RWPE1 (cell line): ENCODE measurements at regions not wholly inside any gene's neighbourhood (a gene's known extent, or its start where the extent isn't known, plus 50 kb on each side); places are given as distances from the start of the nearest gene placed in this dataset.
"Not testable (repeated sequence)": the region's sequence is repeated elsewhere in the genome, so short reads cannot be mapped to it uniquely, and the experiment has no call there.

Experiments
- CTCF ChIA-PET: fragments of 350-600 bp; sonication (Branson Sonifier 250); formaldehyde crosslinking; extraction: SDS; loops from one replicate; lab custom pipeline; 2021; lab: Yijun Ruan, JAX
- POLR2A ChIA-PET: fragments of 400-600 bp; formaldehyde crosslinking; extraction: SDS; loops from one replicate; lab custom pipeline; 2020; ENCODE audit warnings: antibody characterized with exemption; ENCODE audit not compliant: low non-redundant PET; lab: Yijun Ruan, JAX
- DNase-seq: peaks from one replicate; pipeline ENCODE4 v3.0.0; 2012; ENCODE audit warnings: low spot score
- H3K27ac ChIP-seq: fragments of 450-650 bp; 2 replicates; pipeline ENCODE4 v1.5.1; 2017
- TF ChIP-seq, protein P1 (sequence below): fragments of 450-650 bp; conservative IDR thresholded peaks from 2 replicates; pipeline ENCODE4 v1.5.1; 2017; ENCODE audit warnings: low read depth, mild to moderate bottlenecking

DNA sequence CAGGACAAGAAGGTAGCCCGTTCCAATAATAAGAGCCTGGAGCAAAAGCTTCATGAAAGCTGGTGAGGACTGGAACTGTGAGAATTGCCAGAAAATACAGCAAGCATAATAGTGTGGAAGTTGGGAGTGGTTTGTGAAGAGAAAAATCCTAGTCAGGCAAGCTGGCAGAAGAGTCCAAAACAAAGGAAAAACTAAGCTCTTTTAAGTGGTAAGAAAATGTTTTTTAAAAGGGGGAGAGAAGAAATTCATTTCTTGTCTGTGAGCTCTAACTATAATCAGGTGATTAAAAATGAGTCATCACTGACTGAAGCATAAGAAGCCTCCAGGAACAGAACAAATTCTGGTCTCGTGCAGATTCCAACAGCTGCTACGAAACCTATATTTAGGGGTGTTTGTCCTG, 102.6 kb downstream of the CAAP1 start:
- no peak overlapping the region for H3K27ac ChIP-seq
- CTCF ChIA-PET, result interaction anchor here (0.5 kb wide), 1 partner anchor 130 kb away, joined by 4 read pairs; no protein-coding TSS in a partner anchor
- TF ChIP-seq, protein P1, sequence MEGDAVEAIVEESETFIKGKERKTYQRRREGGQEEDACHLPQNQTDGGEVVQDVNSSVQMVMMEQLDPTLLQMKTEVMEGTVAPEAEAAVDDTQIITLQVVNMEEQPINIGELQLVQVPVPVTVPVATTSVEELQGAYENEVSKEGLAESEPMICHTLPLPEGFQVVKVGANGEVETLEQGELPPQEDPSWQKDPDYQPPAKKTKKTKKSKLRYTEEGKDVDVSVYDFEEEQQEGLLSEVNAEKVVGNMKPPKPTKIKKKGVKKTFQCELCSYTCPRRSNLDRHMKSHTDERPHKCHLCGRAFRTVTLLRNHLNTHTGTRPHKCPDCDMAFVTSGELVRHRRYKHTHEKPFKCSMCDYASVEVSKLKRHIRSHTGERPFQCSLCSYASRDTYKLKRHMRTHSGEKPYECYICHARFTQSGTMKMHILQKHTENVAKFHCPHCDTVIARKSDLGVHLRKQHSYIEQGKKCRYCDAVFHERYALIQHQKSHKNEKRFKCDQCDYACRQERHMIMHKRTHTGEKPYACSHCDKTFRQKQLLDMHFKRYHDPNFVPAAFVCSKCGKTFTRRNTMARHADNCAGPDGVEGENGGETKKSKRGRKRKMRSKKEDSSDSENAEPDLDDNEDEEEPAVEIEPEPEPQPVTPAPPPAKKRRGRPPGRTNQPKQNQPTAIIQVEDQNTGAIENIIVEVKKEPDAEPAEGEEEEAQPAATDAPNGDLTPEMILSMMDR, result no peak
- DNase-seq, result peak; percentile 55
- POLR2A ChIA-PET, result interaction anchor here (0.6 kb wide), 1 partner anchor 157 kb away, joined by 3 read pairs; no protein-coding TSS in a partner anchor

DNA sequence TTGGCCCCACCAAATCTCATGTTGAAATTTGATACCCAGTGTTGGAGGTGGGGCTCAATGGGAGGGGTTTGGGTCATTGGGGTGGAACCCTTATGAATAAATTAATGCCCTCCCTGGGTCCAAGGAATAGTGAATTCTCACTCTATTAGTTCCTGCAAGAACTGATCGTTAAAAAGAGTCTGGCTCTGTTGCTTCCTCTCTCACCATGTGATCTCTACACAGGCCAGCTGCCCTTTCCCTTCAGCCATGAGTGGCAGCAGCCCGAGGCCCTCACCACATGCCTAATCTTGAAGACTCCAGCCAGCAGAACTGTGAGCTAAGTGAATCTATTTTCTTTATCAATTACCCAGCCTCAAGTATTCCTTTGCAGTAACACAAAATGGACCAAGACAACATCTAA, 106.0 kb downstream of the CAAP1 start:
- POLR2A ChIA-PET, result no interaction called here
- TF ChIP-seq, protein P1, result no peak
- no peak overlapping the region for H3K27ac ChIP-seq
- DNase-seq, result no peak
- CTCF ChIA-PET, result no interaction called here

DNA sequence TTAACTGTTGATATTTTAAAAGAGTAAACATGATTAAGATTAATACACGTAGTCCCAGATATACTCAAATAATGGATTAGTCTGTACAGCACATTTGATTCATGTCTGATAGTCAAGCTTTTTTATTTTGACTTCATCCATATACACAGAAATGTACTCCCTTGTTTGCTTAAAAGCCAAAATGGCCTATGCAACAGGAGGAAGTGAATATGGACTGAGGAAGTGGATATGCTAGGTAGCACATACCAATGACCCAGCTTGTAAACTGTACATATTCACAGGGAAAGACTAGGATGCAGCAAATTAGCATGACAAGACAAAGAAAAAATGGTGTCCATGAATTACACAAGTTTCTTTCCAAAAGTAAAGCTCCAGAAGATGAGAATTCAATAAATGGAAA, 109.7 kb downstream of the CAAP1 start:
- H3K27ac ChIP-seq, result no peak overlapping the region
- TF ChIP-seq, protein P1, result no peak
- DNase-seq, result no peak
- CTCF ChIA-PET, result interaction anchor here (0.7 kb wide), 2 partner anchors 26 to 33 kb away, joined by 4 to 5 read pairs; no protein-coding TSS in a partner anchor
- POLR2A ChIA-PET, result interaction anchor here (0.6 kb wide), 1 partner anchor 17 kb away, joined by 3 read pairs; no protein-coding TSS in a partner anchor

DNA sequence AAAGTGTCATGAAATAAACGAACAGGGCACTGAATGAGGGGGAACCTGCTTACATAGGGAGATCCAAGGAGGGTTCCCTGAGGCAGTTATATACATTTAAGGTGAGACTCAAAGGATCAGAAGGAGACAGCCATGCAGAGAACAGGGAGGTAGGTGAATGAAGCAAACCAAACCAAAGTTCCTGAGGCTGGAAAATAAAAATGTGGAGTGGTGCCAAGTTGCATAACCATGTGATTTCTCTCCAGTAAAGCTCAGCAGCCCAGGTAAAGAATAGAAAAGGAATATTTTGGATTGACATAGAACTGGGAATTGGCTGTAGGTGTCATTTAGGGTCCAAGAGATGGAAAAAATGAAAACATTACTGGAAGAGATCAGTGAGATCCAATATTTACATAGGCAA, 110.7 kb downstream of the CAAP1 start:
- TF ChIP-seq, protein P1, result no peak
- POLR2A ChIA-PET, result no interaction called here
- no peak for DNase-seq

DNA sequence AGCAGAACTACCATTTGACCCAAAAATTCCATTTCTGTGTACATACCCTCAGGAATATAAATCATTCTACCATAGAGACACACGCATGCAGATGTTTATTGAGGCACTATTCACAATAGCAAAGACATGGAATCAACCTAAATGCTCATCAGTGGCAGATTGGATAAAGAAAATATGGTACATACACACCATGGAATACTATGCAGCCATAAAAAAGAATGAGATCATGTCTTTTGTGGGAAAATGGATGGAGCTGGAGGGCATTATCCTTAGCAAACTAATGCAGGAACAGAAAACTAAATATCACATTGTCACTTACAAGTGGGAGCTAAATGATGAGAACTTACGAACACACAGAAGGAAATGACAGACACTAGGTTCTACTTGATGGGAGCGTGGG, 112.3 kb downstream of the CAAP1 start:
- POLR2A ChIA-PET, DNase-seq, CTCF ChIA-PET, H3K27ac ChIP-seq: not testable (repeated sequence)

More for the DNA sequence above, 110.7 kb downstream of the CAAP1 start:
- CTCF ChIA-PET, result interaction anchor here (0.7 kb wide), 1 partner anchor 29 kb away, joined by 3 read pairs; no protein-coding TSS in a partner anchor
- H3K27ac ChIP-seq, result no peak overlapping the region

DNA sequence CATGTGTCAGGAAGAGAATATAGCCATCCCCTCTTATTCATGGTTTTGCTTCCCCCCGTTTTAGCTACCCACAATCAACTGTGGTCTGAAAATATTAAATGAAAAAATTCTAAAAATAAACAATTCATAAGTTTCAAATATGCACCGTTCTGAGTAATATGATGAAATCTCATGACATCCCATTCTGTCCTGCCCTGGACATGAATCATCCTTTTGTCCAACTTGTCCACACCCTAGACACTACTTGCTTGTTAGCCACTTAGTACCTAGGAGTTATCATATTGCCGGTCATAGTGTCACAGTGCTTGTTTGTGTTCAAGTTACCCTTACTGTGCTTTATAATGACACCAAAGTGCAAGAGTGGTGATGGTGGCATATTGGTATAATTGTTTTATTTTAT, 113.5 kb downstream of the CAAP1 start:
- ChIA-PET POLR2A (no interaction called here), CTCF (interaction anchor here (0.5 kb wide), 1 partner anchor 18 kb away, joined by 4 read pairs; no protein-coding TSS in a partner anchor)
- TF ChIP-seq, protein P1, result no peak
- no peak overlapping the region for H3K27ac ChIP-seq
- DNase-seq, result peak; percentile 8

DNA sequence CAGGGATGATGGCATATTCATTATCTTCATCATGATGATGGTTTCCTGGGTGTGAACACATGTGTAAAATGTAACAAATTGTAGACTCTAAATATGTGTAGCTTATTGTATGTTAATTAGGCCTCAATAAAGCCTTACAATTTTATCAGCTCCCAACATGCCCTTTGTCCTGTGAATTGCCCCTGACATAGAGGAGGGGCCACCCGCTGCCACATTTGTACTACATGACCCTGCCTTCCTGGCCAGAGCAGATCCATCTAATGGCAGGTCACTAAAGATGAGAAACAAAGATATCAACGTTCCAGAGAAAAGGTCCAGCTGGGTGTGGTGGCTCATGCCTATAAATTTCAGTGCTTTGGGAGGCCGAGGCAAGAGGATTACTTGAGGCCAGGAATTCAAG, 117.2 kb downstream of the CAAP1 start:
- TF ChIP-seq, protein P1, result no peak
- ChIA-PET CTCF (no interaction called here), POLR2A (no interaction called here)
- DNase-seq, result no peak
- H3K27ac ChIP-seq, result no peak overlapping the region
